ENCODE measurements at regions not wholly inside any gene's neighbourhood (a gene's known extent, or its start where the extent isn't known, plus 50 kb on each side); places are given as distances from the start of the nearest gene placed in this dataset.

GRCh38 chr10:10642189-10642588 lies 375.5 kb upstream of the CELF2 start:
- Histone ChIP-seq H3K36me3 (ENCODE audit: control insufficient read depth in 3 of 3, insufficient read depth in 2 of 3, low read depth in 1 of 3, low read length in 3 of 3) (no peaks in the 10 kb centered on the region), H3K27ac (ENCODE audit: low read depth in 1 of 3, low read length in 2 of 3) (no peak overlapping the region), H3K9me3 (ENCODE audit: control insufficient read depth in 2 of 2, insufficient read depth in 1 of 2, low read depth in 1 of 2, low read length in 1 of 2) (no peaks in the 10 kb centered on the region), H3K4me3 (ENCODE audit: low read depth in 1 of 3, low read length in 3 of 3) (no peak overlapping the region), H3K27me3 (ENCODE audit: control insufficient read depth in 3 of 3, insufficient read depth in 3 of 3, low read length in 3 of 3) (no peaks in the 10 kb centered on the region), H3K4me1 (ENCODE audit: control insufficient read depth in 3 of 3, insufficient read depth in 2 of 3, low read depth in 1 of 3, low read length in 2 of 3) (no peaks in the 10 kb centered on the region)
- 38 to 48% (median 40%) methylated on average over 1 of the region's 1 CpG for WGBS, 3 donors
- DNase-seq, result no peak
- no peak for FAIRE-seq

GRCh38 chr10:10642751-10643150 lies 374.9 kb upstream of the CELF2 start:
- no peaks in the 10 kb centered on the region for H3K36me3 ChIP-seq (ENCODE audit: control insufficient read depth in 3 of 3, insufficient read depth in 2 of 3, low read depth in 1 of 3, low read length in 3 of 3)
- H3K4me3 ChIP-seq (ENCODE audit: low read depth in 1 of 3, low read length in 3 of 3), result no peak overlapping the region
- no peaks in the 10 kb centered on the region for H3K9me3 ChIP-seq (ENCODE audit: control insufficient read depth in 2 of 2, insufficient read depth in 1 of 2, low read depth in 1 of 2, low read length in 1 of 2)
- WGBS, 3 donors, result 27 to 48% (median 48%) methylated on average over 2 of the region's 2 CpGs
- H3K27me3 ChIP-seq (ENCODE audit: control insufficient read depth in 3 of 3, insufficient read depth in 3 of 3, low read length in 3 of 3), result no peaks in the 10 kb centered on the region
- no peaks in the 10 kb centered on the region for H3K4me1 ChIP-seq (ENCODE audit: control insufficient read depth in 3 of 3, insufficient read depth in 2 of 3, low read depth in 1 of 3, low read length in 2 of 3)
- no peak overlapping the region for H3K27ac ChIP-seq (ENCODE audit: low read depth in 1 of 3, low read length in 2 of 3)
- FAIRE-seq (no peak), DNase-seq (no peak)

DNA sequence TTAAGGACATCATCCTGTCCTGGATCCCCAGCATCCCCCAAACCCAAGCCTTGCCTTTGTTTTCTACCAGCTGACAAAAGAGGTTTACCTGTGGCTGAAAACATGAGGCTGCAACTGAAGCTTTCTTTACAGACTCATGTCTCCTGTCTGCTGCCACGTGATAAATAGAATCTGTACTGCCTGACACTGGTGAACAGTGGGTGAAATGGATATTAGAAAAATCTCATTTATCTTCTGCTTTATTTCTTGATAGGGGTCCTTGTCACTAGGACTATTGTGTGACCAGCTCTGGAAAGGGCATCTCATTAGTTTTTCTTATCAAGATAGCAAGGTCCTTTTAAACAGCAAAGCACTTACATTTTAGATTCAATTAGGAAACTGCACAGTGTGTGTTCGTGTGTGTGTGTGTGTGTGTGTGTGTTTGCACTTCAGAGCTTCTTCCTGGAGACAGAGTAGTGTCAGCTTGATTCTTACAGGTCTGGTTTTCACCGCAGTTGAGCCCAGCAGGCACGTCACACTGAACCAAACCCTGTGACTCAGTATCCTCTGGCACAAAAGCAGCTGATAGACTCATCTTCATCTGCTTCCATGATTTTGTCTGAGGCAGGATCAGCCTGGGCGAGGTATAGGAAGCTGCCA lies 373.5 kb upstream of the CELF2 start:
- Histone ChIP-seq H3K9me3 (ENCODE audit: control insufficient read depth in 2 of 2, insufficient read depth in 1 of 2, low read depth in 1 of 2, low read length in 1 of 2) (peaks cover 0 to 3% of the 10 kb centered on the region in 2 donors), H3K27me3 (ENCODE audit: control insufficient read depth in 3 of 3, insufficient read depth in 3 of 3, low read length in 3 of 3) (no peaks in the 10 kb centered on the region), H3K27ac (ENCODE audit: low read depth in 1 of 3, low read length in 2 of 3) (no peak overlapping the region), H3K36me3 (ENCODE audit: control insufficient read depth in 3 of 3, insufficient read depth in 2 of 3, low read depth in 1 of 3, low read length in 3 of 3) (no peaks in the 10 kb centered on the region), H3K4me3 (ENCODE audit: low read depth in 1 of 3, low read length in 3 of 3) (no peak overlapping the region), H3K4me1 (ENCODE audit: control insufficient read depth in 3 of 3, insufficient read depth in 2 of 3, low read depth in 1 of 3, low read length in 2 of 3) (no peaks in the 10 kb centered on the region)
- no peak for FAIRE-seq
- no peak for DNase-seq
- 54 to 72% (median 59%) methylated on average over 5 of the region's 5 CpGs for WGBS, 3 donors

GRCh38 chr10:10644676-10645385 lies 372.8 kb upstream of the CELF2 start:
- Histone ChIP-seq H3K4me1 (ENCODE audit: control insufficient read depth in 3 of 3, insufficient read depth in 2 of 3, low read depth in 1 of 3, low read length in 2 of 3) (no peaks in the 10 kb centered on the region), H3K36me3 (ENCODE audit: control insufficient read depth in 3 of 3, insufficient read depth in 2 of 3, low read depth in 1 of 3, low read length in 3 of 3) (no peaks in the 10 kb centered on the region), H3K27ac (ENCODE audit: low read depth in 1 of 3, low read length in 2 of 3) (no peak overlapping the region), H3K27me3 (ENCODE audit: control insufficient read depth in 3 of 3, insufficient read depth in 3 of 3, low read length in 3 of 3) (no peaks in the 10 kb centered on the region), H3K4me3 (ENCODE audit: low read depth in 1 of 3, low read length in 3 of 3) (no peak overlapping the region), H3K9me3 (ENCODE audit: control insufficient read depth in 2 of 2, insufficient read depth in 1 of 2, low read depth in 1 of 2, low read length in 1 of 2) (peaks cover 0 to 7% of the 10 kb centered on the region in 2 donors)
- no peak for FAIRE-seq
- 63 to 74% (median 70%) methylated on average over 9 of the region's 9 CpGs for WGBS, 3 donors
- no peak for DNase-seq

- H3K4me1 ChIP-seq (ENCODE audit: control insufficient read depth in 3 of 3, insufficient read depth in 2 of 3, low read depth in 1 of 3, low read length in 2 of 3), result no peaks in the 10 kb centered on the region
- DNase-seq, result no peak
- H3K36me3 ChIP-seq (ENCODE audit: control insufficient read depth in 3 of 3, insufficient read depth in 2 of 3, low read depth in 1 of 3, low read length in 3 of 3), result no peaks in the 10 kb centered on the region
- H3K27ac ChIP-seq (ENCODE audit: low read depth in 1 of 3, low read length in 2 of 3), result no peak overlapping the region
- H3K4me3 ChIP-seq (ENCODE audit: low read depth in 1 of 3, low read length in 3 of 3), result no peak overlapping the region
- no peaks in the 10 kb centered on the region for H3K27me3 ChIP-seq (ENCODE audit: control insufficient read depth in 3 of 3, insufficient read depth in 3 of 3, low read length in 3 of 3)
- no peak for FAIRE-seq
- peaks cover 0 to 9% of the 10 kb centered on the region in 2 donors for H3K9me3 ChIP-seq (ENCODE audit: control insufficient read depth in 2 of 2, insufficient read depth in 1 of 2, low read depth in 1 of 2, low read length in 1 of 2)
- 62 to 80% (median 72%) methylated on average over 7 of the region's 7 CpGs for WGBS, 3 donors
Measured at GRCh38 chr10:10647331-10647730, 370.3 kb upstream of the CELF2 start.

DNA sequence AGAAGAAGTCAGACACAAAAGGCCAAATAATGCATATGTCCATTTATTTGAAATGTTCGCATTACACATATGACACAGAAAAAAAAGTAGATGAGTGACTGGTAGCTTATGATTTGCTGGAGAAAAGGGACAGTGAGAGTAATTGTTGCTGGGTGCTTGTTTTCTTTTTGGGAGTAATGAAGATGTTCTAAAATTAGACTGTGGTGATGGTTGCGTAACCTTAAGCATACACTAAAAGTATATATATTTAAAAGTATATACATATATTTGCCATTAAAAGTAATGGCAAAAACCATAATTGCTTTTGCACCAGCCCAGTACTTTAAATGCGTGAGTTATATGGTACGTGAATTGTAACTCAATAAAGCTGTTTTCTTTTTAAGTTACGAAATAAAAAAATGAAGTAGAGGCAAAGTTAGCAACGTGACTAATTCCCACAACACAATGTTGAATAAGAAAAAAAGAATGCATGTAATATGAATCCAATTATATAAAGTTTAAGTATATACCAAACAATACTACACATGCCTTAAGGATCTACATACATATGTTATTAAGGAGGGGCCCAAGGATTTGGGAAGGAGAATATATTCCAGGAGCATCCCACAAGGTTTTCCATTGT lies 360.4 kb upstream of the CELF2 start:
- FAIRE-seq (no peak), DNase-seq (no peak)
- no peaks in the 10 kb centered on the region for H3K27me3 ChIP-seq (ENCODE audit: control insufficient read depth in 3 of 3, insufficient read depth in 3 of 3, low read length in 3 of 3)
- no peak overlapping the region for H3K27ac ChIP-seq (ENCODE audit: low read depth in 1 of 3, low read length in 2 of 3)
- 84 to 88% (median 87%) methylated on average over 6 of the region's 6 CpGs for WGBS, 3 donors
- no peak overlapping the region for H3K4me3 ChIP-seq (ENCODE audit: low read depth in 1 of 3, low read length in 3 of 3)
- peaks cover 0 to 3% of the 10 kb centered on the region in 2 donors for H3K9me3 ChIP-seq (ENCODE audit: control insufficient read depth in 2 of 2, insufficient read depth in 1 of 2, low read depth in 1 of 2, low read length in 1 of 2)
- H3K4me1 ChIP-seq (ENCODE audit: control insufficient read depth in 3 of 3, insufficient read depth in 2 of 3, low read depth in 1 of 3, low read length in 2 of 3), result no peaks in the 10 kb centered on the region
- no peaks in the 10 kb centered on the region for H3K36me3 ChIP-seq (ENCODE audit: control insufficient read depth in 3 of 3, insufficient read depth in 2 of 3, low read depth in 1 of 3, low read length in 3 of 3)

GRCh38 chr10:10658172-10658785 lies 359.4 kb upstream of the CELF2 start:
- Histone ChIP-seq H3K27me3 (ENCODE audit: control insufficient read depth in 3 of 3, insufficient read depth in 3 of 3, low read length in 3 of 3) (no peaks in the 10 kb centered on the region), H3K27ac (ENCODE audit: low read depth in 1 of 3, low read length in 2 of 3) (no peak overlapping the region), H3K36me3 (ENCODE audit: control insufficient read depth in 3 of 3, insufficient read depth in 2 of 3, low read depth in 1 of 3, low read length in 3 of 3) (no peaks in the 10 kb centered on the region), H3K9me3 (ENCODE audit: control insufficient read depth in 2 of 2, insufficient read depth in 1 of 2, low read depth in 1 of 2, low read length in 1 of 2) (peaks cover 0 to 3% of the 10 kb centered on the region in 2 donors), H3K4me3 (ENCODE audit: low read depth in 1 of 3, low read length in 3 of 3) (no peak overlapping the region), H3K4me1 (ENCODE audit: control insufficient read depth in 3 of 3, insufficient read depth in 2 of 3, low read depth in 1 of 3, low read length in 2 of 3) (no peaks in the 10 kb centered on the region)
- FAIRE-seq (no peak), DNase-seq (no peak)

DNA sequence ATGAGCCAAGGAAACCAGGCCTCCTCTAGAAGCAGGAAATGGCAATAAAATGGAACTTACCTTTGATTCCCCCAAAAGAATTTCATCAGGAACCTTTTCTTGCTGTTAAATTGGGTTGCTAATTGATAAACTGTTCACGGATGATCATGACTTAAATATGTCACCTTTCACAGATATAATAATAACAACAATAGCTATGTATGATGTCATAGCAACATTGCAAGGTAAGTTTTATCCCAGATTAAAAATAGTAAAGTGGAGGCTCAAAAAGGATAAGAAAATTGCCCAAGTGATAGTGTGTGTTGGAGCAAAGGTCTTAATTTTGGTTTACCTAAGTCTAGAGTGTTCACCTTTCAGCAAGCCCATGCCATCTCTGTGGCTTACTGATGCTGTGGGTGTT lies 357.6 kb upstream of the CELF2 start:
- no peak overlapping the region for H3K27ac ChIP-seq (ENCODE audit: low read depth in 1 of 3, low read length in 2 of 3)
- H3K4me1 ChIP-seq (ENCODE audit: control insufficient read depth in 3 of 3, insufficient read depth in 2 of 3, low read depth in 1 of 3, low read length in 2 of 3), result no peaks in the 10 kb centered on the region
- WGBS, 3 donors, result 93 to 97% (median 96%) methylated on average over 1 of the region's 1 CpG
- DNase-seq, result no peak
- peaks cover 0 to 3% of the 10 kb centered on the region in 2 donors for H3K9me3 ChIP-seq (ENCODE audit: control insufficient read depth in 2 of 2, insufficient read depth in 1 of 2, low read depth in 1 of 2, low read length in 1 of 2)
- no peak for FAIRE-seq
- no peaks in the 10 kb centered on the region for H3K27me3 ChIP-seq (ENCODE audit: control insufficient read depth in 3 of 3, insufficient read depth in 3 of 3, low read length in 3 of 3)
- H3K4me3 ChIP-seq (ENCODE audit: low read depth in 1 of 3, low read length in 3 of 3), result no peak overlapping the region
- no peaks in the 10 kb centered on the region for H3K36me3 ChIP-seq (ENCODE audit: control insufficient read depth in 3 of 3, insufficient read depth in 2 of 3, low read depth in 1 of 3, low read length in 3 of 3)

Measured in small intestine (tissue), 7 donors.